NAMALWA (cell line): ENCODE measurements at regions not wholly inside any gene's neighbourhood (a gene's known extent, or its start where the extent isn't known, plus 50 kb on each side); places are given as distances from the start of the nearest gene placed in this dataset.

Source experiments
- DNase-seq: peaks from one replicate; pipeline ENCODE4 v3.0.0-alpha.2; 2015; ENCODE audit warnings: low spot score

GRCh38 chr12:75900781-75901254 lies 130.8 kb downstream of the PHLDA1 start:
- no peak for DNase-seq

DNA sequence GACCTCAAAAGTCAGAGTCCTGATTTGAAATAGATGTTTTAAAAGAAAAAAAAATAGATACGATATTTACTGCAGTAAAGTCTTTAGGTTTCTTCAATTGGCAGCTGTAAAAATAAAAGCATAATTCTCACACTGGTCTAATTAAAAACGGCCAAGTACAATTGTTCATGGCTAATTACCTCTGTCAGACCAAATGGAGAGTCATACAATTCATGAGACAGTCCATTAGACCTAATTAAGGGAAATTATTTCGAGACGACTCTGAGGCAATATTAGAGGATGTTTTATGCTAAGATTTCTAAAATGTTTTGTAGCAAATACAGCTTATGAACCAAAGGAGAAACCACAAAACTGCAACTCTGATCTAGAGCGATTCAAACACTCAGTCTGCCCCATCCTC lies 131.3 kb downstream of the PHLDA1 start:
- DNase-seq = no peak

DNA sequence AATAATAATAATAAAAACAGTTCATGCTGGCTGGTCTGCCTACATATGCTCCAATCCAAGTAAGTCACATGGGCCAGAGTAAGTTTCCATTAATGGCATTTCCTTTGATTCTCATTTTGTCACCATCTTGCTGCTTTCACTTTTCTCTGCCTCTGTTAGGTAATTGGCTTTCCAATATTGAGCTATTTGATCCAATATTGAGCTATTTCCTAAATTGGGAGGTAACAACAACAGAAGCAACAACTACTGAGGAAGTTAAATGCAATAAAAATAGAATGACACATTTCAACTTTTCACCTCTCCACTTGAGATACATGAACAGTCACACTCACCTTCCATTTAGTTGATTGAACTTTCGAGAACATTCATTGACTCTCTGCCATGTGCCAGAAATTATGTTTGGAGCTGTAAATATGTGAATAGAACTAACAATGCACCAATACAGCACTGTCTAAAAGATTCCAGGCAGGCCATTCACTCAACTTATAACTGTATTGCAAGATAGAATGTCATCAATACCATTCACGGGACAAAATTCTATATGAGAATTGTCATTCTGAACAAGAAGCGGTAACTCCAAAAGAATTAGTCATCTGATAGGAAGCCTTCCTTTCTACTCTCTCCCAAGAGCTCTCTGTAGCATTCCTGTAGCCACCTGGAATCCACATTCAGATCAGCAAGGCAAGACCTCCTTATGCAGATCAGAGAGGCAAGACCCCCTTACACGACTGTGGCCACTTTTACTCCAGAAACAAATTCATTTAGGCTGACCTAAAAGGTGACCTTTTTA lies 136.4 kb downstream of the PHLDA1 start:
- no peak for DNase-seq

- no peak for DNase-seq
Observed at GRCh38 chr12:75893765-75894164, 137.8 kb downstream of the PHLDA1 start.

- DNase-seq = no peak
Observed at GRCh38 chr12:75892731-75893408, 138.7 kb downstream of the PHLDA1 start.

DNA sequence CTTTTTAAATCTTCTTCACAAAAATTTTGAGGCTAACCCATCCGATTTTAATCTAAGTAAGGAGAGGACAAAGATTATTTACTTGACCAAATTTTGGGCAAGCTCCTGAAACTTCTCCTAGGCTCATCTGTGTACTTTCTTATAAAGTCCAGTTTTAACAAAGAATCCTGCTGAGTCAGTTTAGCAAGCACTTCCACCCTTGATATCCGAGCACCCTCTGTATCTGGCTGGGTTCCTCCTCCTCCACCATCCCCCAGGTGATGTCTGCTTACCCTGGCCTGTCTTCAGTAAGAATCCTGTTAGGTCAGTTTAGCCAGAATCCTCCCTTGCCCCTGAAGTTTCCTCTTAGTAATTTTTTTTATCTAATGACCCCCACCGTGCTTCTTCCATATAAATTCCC lies 140.5 kb downstream of the PHLDA1 start:
- no peak for DNase-seq

DNA sequence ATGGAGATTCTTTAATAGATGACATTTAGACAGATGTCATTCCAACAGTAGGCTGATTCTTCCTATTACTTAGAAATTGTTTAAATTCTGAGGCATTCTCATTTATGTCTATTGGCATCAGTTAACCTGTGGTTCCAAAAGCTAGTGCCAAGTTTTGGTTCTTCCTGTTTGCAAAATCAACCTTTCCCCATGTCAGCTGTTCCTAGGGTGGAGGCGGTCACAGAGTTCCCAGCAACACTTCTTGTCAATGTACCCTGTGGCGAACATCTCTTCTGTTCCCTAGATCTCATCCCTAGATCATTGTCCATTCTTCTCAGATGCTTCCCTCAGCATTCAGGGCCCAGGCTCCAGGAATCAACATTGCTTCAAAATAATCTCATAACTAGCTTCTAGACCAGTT lies 140.9 kb downstream of the PHLDA1 start:
- DNase-seq = no peak

GRCh38 chr12:75890141-75890540 lies 141.4 kb downstream of the PHLDA1 start:
- DNase-seq = no peak

- DNase-seq = no peak
Observed at GRCh38 chr12:75888874-75889613, 142.5 kb downstream of the PHLDA1 start.

DNA sequence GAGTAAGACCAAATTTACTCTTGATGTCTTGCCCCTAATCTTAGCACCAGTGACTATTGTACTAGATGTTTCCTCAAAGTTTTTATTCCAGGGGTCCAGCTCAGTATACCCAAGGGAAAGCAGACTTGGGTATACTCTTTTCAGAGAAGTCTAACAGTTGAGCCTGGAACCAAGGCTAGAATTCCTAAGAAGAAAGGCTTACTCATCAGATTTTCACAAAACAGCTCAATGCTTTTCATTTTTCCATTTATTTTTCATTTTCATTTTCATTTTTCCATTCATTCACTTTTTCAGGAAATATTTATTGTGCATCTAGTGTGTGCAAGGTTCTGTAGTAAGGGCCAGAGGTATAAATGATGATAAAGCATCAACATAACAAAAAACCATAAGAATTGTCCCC lies 143.2 kb downstream of the PHLDA1 start:
- DNase-seq = no peak

- DNase-seq = no peak
Observed at GRCh38 chr12:75887979-75888378, 143.6 kb downstream of the PHLDA1 start.

- no peak for DNase-seq
Observed at GRCh38 chr12:75884465-75884985, 147.1 kb downstream of the PHLDA1 start.

DNA sequence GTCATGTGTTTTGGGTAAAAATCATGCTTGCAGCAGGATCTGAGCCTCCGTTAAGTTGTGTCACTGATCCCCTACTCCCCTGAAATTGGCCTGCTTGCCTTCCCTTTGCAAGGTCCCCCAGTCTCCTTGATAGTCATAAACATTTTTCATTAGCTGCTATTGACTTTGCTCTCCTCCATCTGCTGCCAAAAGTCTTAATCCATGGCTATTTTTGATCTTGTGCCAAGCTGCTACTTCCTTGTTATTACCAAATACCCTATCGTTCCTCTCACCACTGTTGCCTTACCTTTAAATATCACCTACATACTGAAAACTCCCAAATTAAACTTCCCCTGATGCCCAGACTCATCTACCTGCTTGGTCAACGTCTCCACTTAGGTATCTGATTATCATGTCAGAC lies 148.3 kb downstream of the PHLDA1 start:
- no peak for DNase-seq

DNA sequence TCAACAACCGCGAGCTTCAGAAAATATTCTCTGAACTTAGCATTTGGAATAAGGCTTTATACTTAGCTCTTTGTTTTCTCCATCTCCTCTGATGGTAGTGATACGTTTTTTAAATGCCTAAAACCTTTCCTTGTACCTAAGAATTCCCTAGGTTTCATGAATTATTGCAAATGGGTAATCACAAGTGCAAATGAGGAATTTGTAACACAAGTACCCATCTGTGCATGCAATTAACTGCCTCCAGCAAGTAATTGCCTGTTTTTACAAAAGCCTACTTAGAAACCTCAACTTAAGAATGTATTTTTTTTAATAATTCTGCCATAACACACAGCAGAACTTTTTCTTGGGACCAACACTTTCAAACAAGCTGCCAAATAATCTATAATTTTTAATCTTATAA lies 149.2 kb downstream of the PHLDA1 start:
- no peak for DNase-seq

DNA sequence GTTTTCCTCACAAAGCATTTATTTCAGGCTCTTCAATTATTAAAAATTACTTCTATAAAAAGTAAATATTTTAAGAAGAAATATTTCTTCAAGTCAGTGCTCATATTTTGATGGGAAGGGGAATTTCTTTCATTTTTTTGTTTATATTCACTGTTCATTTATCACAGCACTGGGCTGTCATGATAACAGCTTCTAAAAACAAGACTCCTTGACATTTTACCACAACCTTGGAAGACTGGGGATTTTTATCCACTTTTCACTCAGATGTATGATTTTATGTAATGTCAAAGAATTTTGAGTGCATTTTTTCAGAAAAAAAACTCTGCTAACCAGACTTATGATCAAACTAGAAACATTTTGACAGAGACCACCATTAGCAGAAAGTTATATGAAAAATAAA lies 149.7 kb downstream of the PHLDA1 start:
- no peak for DNase-seq

DNA sequence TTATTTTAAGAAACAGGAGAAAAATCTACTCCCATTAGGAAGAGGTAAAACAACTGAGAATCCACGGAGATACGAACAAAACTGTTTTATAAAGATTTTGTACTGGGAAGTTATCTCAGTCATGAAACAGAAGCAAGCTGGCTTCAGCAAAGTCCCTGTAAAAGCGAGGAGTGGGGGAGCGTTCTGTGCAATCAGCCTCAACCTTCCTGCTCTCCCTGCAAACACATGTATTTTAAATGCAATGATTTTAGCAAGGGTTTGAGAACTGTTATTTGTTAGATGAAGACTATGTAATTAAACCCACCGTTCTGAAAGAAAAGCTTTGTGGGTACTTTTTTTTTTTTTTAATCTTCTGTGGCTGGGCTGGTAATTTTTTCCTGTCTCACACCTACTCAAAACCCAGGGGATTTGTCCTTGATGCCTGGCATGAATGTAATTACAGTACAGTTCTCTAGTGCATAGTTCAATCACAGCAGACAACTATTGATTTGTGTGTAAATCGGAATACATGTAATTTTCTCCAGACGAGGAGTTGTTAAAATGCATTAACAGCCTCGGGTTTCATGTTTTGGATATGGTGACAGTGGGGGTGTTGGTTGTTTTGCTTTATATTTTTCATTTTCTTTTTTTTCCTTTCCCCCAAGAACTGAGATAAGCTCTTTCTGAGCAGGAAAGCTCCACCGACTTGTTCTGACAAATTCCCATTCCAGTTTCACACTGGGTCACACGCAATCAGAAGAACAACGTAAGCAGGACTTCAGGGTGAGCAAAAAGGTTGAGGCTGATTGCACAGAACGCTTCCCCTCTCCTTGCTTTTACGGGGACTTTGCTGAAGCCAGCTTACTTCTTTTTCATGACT lies 153.6 kb downstream of the PHLDA1 start:
- DNase-seq = no peak

DNA sequence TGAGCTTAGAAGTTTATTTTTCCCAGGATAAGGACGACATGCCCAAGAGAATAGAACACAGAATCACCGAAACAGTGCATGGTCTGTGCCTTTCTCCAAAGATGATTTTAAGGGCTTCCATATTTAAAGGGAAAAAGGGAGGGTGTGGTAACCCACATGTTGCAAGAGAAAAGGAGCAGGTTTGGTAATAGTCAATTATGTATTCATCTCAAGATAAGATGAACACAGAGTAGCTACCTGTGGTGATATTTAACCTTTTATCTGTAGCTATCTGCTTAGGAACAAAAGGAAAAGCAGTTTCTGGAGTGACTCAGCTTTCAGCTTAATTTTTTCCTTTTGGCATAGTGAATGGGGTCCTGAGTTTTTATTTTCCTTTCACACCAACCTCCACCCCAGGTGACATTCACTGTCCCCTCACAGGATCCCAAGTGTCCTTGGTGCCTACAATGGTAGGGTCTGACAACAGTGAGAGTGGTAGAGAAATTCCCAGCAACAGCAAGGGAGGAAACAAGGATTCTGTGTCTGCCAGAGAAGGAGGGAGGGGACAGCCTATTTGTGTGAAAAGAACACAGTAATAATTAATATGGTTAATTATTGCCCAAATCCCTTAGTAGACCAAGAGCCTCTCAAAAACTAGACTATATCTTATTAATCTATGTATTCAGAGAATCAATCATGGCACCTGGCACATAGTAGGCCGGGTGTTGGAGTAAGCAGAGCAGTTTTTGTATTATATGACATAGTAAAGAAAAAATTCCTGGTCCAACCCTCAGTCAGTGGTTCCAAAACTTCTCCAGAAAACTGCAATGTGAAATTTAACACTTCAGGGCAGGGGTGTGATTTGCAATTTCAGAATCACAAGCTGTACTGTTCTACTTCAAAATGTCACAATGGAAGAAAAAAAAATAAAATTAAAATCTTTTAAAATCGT lies 154.5 kb downstream of the PHLDA1 start:
- no peak for DNase-seq

- DNase-seq = no peak
Observed at GRCh38 chr12:75874441-75874840, 157.1 kb downstream of the PHLDA1 start.

GRCh38 chr12:75872762-75873161 lies 158.8 kb downstream of the PHLDA1 start:
- DNase-seq = no peak

- DNase-seq = no peak
Observed at GRCh38 chr12:75870878-75871277, 160.7 kb downstream of the PHLDA1 start.

DNA sequence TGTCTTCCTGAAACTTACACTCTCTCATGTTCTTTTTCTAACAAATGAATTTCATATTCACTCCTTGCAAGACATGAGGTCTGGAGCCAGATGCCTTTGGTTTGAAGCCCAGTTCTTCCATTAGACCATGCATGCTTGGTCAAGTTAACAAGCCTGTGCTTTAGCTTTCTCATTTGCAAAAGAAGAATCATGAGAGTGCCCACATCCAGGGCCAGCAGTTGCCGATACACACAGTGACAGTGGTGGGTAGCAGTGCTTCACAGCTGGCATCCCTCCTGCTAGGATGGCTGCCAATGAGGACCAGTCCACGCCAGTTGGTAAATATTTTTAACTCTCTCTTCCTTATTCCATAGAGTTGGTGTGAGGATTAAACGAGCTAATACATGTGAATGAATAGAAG lies 163.1 kb downstream of the PHLDA1 start:
- no peak for DNase-seq
